GM12874 (cell line): ENCODE measurements at regions not wholly inside any gene's neighbourhood (a gene's known extent, or its start where the extent isn't known, plus 50 kb on each side); places are given as distances from the start of the nearest gene placed in this dataset.

ENCODE experiments used
- TF ChIP-seq, protein P1 (sequence below): IDR thresholded peaks from 2 replicates; pipeline ENCODE4 v1.5.1; 2011; ENCODE audit warnings: low read depth, mild to moderate bottlenecking, control low read depth, low read length, moderate library complexity; ENCODE audit not compliant: insufficient read depth

DNA sequence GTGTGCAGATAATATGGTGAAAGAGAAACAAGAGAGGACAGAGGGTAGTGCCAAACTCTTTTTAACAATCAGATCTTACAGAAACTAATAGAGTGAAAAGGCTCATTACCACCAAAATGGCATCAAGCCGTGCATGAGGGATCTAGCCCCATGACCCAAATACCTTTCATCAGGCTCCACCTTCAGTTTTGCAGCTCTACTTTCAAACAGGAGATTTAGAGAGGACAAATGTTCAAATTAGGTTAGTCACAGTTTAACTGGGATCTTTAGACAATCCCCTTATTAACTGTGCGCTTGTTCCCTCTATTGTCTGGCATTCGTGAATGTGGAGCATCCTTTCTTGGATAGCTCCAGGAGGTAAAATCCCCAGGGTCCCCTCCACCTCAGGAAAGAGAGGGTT, 1209.3 kb upstream of the CHAC2 start:
- TF ChIP-seq, protein P1, sequence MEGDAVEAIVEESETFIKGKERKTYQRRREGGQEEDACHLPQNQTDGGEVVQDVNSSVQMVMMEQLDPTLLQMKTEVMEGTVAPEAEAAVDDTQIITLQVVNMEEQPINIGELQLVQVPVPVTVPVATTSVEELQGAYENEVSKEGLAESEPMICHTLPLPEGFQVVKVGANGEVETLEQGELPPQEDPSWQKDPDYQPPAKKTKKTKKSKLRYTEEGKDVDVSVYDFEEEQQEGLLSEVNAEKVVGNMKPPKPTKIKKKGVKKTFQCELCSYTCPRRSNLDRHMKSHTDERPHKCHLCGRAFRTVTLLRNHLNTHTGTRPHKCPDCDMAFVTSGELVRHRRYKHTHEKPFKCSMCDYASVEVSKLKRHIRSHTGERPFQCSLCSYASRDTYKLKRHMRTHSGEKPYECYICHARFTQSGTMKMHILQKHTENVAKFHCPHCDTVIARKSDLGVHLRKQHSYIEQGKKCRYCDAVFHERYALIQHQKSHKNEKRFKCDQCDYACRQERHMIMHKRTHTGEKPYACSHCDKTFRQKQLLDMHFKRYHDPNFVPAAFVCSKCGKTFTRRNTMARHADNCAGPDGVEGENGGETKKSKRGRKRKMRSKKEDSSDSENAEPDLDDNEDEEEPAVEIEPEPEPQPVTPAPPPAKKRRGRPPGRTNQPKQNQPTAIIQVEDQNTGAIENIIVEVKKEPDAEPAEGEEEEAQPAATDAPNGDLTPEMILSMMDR = no peak

DNA sequence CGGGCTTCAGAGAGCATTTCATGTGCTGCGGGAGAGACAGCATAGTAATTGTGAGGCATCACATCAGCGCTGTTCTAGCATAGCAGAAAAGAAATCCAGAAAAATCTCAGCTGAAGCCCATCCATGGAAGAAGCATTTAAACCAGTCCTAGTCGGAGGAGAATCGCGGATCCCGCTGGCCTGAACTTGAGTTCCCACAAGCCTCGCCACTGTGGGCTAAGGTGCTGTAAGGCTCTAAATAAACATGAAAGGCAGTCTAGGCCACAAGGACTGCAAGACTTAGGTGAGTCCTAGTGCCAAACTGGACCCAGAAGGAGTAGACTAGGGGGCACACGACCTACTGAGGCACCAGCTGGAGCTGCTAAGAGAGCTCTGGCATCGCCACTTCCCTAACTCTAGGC, 1225.3 kb upstream of the CHAC2 start:
- TF ChIP-seq, protein P1 = no peak

DNA sequence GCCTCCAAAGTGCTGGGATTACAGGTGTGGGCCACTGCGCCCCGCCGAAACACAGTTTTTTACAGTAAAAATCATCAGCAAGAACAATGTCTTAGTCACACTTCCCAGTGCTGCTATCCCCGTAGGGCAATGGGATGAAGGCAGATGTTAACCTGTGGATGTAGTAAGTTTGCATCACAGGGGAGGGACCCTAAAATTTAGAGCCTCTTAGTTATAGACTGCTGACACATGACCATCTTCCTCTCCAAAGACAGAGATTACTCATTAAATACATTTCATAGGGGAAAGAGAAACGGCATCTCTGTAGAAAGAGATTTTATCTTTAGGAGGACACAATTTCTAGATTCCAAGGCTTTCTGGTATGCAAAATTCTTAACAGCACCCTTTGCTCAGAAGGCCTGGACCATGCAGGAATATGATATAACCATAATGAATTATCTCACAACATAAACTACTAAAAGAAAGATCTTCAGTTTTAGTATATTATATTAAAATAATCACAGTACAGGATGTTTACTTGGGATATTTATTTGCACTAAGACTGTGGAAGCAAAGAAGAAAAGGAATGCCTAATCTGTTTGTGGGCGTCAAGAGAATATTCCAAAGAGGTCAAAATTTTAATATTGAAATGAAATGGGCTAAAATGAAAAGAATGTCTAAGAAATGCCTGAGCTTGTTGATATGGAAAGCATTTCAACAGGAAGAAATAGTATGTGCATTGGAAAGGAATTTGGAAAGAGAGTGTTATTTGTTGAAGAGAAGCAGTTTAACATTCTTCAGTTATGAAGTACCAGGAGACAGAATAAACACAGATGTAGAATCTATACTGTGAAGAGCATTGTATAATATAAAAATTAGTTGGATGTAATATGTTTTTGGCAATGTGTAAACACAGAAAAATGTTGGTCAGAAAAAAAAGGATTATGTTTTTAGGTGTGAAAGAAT, 1228.3 kb upstream of the CHAC2 start:
- TF ChIP-seq, protein P1 = no peak

DNA sequence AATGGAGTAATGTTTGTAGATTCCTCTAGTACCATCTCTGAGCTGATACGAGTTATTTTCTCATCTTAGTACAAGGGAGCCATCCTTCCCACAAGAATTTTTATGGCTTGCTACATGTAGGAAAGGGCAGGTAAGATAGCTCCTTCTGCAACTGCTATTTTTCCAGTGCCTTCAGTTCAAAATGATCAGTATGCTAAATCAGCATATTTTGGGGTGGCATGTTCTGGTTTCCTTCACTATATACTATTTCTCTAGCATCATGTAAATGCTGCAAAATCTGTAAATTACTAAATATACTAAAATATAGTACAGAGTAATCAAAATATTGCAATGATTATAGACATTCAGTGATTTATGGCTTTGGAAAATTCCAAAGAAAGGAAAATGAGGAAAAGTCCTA, 1230.0 kb upstream of the CHAC2 start:
- TF ChIP-seq, protein P1 = no peak

DNA sequence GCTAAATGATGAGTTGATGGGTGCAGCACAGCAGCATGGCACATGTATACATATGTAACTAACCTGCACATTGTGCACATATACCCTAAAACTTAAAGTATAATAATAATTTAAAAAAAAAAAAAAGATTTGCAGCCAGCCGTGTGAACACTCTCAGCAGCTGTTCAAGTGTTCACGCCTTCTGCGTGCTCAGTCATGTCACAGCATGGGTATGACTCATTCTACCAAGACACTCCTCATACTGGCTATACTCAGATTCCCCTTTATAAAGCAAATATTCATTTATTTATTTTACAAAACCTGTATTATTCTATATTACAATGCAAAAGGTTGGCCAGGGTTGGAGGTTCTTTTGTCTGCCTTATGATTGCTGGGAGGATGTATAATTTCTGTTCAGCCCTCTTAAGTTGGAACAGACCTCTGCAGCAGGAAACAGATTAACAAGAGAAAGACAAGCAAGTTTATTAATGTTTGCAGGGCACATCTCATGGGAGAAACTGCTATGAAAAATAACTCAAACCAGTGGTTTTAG, 1230.6 kb upstream of the CHAC2 start:
- TF ChIP-seq, protein P1 = no peak

DNA sequence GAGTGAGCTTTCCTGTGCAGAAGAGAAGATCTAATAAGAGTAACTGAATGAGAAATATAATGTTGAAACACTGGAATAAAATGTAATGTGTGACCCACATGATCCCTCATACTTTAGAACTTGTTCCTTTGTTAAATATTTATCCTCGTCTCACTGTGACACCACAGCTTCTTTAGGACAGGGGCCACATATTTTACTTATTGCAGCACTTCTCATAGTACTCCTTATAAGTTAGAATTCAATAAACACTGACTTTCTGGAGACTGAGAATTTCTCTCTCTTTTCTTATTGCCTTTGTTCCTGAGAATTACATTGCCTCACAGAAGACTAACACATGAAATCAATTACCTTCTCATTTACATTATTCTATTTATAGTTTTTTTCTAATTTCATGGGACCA, 1234.6 kb upstream of the CHAC2 start:
- TF ChIP-seq, protein P1 = no peak

DNA sequence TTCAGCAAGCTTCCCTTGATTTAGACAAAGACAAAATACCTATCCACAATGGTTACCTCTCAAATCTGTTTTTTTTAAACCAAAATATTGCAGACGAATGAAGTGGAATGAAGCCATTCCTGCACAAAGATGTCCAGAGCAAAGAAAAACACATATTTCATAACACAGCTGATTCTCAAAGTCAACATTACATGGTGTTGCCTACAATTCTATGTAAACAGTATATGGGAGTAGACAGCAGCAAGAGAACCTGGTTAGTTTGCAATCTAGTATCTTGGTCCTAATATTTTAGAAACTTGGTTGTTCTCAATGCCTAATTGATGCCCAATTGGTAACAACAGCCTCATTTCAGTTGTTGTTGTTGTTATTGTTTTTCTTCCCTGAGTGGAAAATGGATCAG, 1240.9 kb upstream of the CHAC2 start:
- TF ChIP-seq, protein P1 = no peak
